ENCODE measurements at regions not wholly inside any gene's neighbourhood (a gene's known extent, or its start where the extent isn't known, plus 50 kb on each side); places are given as distances from the start of the nearest gene placed in this dataset.

DNA sequence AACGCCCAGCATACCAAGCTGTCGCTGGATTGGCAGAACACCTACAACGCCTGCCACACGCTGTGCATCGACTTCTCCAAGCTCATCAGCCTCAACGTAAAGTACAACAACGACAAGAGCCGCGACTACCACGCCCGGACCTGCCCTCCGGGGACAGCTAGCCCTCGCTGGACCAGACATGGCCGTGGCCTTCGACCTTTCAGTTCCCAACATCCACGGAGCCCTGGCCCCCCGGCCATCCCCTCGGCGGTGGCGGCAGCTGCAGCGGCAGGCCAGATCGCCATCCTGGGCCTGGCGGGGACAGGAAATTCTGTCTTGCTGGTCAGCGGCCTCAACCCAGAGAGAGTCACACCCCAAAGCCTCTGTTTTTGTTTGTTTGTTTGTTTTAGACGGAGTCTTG lies 132.6 kb upstream of the FUT8 start:
- no peak for DNase-seq (ENCODE audit: low read depth in 2 of 2)

DNA sequence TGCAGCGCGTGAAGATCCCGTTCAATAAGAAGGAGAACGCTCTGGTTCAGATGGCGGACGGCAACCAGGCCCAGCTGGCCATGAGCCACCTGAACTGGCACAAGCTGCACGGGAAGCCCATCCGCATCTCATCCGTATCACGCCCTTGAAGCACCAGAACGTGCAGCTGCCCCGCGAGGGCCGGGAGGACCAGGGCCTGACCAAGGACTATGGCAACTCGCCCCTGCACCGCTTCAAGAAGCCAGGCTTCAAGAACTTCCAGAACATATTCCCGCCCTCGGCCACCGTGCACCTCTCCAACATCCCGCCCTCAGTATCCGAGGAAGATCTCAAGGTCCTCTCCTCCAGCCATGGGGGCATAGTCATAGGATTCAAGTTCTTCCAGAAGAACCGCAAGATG lies 131.9 kb upstream of the FUT8 start:
- no peak for DNase-seq (ENCODE audit: low read depth in 2 of 2)

DNA sequence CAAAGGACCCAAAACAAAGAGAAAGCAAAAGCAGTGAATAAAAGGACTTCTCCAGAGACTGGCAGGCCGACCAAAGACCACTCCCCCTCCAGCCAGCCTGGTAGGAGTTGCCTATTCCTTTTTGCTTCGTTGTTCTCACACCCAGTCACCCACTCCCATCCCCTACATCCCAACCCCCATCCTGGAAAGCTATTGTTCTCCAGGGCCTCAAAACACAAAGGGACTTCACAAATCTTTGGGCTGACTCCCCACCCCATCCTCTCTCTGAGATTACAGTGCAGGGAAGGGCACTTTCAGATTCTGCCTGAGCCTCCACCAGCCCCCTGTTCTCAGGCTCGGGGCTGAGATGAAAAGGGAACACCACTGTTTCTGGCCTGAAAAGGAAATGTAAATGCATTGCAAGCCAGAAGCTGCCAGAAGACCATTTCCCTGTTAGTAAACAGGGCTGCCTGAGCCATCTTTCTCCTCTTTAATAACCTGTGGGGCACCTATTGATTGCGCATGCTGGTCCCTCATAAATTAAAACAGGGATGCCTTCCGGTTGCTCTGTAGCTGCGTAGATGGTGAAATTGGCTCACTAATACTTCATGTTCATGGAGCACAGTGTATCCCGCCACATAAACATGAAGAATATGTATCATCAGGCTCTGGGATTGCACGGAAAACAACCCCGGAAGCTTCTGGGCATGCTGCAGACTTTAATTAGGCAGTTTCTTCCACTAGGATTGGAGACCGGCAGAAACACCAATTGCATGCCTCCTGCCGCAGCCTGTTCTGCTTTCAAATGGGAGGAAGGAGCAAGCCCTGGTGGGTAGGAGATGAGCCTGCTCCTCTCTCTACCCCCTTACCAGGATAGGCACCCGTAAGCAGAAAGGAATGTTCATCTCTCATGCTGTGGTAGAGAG lies 130.3 kb upstream of the FUT8 start:
- no peak for DNase-seq (ENCODE audit: low read depth in 2 of 2)

DNA sequence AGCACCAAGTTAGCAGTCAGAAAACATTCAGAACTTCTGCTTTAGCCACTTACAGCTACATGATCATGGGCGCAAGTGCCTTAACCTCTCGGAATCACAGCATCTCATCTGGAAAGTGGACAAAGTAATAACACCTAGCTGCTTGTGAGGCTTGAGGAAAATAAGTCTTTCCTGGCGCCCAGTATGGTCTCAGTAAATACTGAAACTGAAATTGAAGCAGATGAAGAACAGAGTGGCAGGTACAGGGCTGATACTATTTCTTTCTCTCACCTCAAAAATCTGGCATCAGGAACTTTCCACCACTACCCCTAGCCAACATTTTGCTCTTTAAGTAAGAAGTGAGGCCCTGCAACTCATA lies 129.7 kb upstream of the FUT8 start:
- DNase-seq (ENCODE audit: low read depth in 2 of 2), result no peak

DNA sequence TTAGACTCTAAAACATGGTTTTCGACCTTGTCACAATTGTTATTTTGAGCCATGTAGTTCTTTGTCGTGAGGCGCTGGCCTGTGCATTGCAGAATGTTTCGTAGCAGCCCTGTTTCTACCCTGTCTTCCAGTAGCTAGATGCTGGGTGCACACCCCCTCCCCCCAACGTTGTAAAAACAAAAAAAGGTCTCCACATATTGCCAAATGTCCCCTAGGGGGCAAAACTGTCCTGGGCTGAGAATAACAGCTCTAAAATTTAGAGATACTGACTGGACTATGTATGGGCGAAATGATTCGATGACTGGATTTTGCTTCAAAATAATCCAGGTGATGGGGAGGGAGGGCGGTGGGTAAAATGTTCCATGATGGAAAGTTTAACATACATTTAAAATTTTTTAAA lies 126.1 kb upstream of the FUT8 start:
- peak in 1 of 2 experiments; percentile 24 for DNase-seq (ENCODE audit: low read depth in 2 of 2)

DNA sequence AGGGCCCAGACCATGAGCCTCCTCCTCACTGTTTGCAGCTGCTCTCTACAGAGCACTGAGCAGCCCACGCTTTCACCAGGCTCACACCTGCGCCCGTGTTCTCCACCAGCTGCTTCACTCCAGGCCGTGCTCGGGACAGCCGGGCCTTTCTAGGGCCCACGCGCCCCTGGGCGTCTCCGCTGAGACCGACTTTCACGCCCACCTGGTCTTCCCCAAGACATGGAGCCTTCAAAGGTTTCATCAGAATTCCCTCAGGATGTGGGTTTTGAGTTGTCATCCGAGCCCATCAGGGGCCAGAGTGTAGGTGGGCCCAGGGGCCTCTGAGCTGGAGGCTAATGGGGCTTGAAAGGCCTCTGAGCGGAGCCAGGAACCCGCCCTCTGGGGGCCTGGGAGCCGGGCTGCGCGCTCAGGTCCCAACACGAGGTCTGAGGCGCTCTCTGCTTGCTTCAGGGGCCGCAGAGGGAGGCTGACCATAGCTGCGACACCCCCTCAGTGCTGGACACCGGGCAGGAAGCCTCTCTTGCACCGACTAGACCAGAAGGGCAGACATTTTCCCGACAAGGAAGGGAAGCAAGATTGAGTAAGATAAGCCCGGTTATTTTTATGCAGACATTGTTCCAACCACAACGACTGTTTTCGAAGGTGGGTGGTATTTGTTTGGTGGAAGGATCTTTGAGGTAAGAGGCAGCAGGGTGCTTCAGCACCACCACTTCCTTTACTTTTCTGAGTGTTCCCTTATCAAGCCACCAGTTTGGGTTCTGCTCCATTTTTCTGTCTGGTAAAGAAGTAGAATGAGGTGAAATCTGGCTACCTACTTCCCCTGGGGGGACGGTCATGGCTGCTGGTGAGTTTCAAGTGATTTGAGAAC lies 125.0 kb upstream of the FUT8 start:
- peak; percentile 33 to 52 for DNase-seq (ENCODE audit: low read depth in 2 of 2)

DNA sequence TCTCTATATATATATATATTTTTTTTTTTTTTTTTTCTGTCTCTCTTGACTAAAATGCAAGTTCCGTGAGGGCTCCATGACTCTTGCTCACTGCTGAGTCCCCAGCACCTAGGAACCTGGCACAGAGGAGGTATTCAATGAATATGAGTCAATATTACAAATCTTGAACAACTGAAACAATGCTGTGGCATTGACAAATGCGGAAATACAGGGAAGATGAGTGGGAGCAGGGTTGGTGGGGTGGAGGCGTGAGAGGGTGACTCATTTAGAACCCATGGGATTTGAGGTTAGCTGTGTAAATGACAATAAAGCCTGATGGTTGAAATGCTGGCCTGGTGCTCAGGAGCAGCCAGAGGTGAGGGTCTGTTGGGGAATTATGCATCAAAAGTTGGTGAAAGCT lies 121.7 kb upstream of the FUT8 start:
- peak; percentile 15 to 52 for DNase-seq (ENCODE audit: low read depth in 2 of 2)

DNA sequence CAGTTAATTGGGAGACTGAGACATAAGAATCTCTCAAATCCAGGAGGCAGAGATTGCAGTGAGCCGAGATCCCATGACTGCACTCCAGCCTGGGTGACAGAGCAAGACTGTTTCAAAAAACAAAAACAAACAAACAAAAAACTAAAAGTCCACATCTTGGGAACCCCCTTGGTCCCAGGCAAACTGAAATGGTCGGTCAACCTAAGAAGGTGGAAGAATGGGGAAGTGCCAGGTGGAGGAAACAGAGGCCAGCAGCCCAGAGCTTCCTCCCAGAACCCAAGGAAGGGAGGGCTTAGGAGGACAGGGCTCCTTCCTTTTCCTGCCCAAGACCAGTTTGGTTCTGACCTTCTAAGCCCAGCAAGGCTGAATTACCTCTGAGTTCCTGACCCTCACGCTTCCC lies 121.0 kb upstream of the FUT8 start:
- no peak for DNase-seq (ENCODE audit: low read depth in 2 of 2)

DNA sequence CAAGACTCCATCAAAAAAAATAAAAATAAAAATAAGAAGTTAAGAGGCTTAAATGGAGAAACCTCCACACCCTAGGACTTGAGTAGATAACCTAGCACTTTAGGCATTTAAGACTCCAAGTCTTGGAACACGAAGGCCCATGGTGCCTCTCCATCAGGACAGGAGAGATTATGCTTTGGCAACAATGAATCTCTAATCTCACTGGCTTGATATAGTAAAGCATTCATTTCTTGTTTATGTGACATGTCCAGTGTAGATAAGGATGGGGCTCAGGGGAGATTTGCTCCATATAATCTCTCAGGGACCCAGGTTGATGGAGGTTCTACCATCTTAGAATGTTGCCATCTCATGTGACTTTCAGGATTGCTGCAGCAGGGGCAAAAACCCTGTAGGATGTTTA lies 117.7 kb upstream of the FUT8 start:
- DNase-seq (ENCODE audit: low read depth in 2 of 2), result no peak

DNA sequence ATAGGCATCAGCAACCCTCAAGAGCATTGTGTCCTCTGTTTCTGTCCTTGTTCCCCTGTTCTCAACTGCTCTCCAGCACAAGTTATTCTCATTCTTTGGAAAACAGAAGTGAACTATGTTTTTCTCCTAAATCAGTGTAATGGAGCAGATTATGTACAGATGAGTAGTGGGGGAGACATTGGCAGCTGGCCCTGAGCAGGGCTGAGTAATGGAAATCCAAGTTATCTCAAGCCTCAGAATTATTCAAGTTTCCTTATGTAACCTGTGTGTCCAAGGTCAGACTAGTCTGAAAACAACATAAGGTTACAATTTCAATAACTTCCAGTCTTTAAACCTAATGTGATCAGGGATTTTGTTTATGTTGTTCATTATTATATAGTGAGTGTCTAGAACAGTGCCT lies 116.1 kb upstream of the FUT8 start:
- no peak for DNase-seq (ENCODE audit: low read depth in 2 of 2)

DNA sequence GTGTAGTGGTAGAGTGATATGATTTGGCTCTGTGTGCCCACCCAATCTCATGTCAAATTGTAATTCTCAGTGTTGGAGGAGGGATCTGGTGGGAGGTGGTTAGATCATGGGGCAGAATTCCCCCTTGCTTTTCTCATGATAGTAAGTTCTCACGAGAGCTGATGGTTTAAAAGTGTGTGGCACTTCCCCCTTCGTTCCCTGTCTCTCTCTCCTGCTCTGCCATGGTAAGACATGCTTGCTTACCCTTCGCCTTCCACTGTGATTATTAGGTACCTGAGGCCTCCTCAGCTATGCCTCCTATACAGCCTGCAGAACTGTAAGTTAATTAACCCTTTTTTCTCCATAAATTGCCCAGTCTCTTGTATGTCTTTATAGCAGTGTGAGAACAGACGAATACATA lies 115.7 kb upstream of the FUT8 start:
- no peak for DNase-seq (ENCODE audit: low read depth in 2 of 2)

DNA sequence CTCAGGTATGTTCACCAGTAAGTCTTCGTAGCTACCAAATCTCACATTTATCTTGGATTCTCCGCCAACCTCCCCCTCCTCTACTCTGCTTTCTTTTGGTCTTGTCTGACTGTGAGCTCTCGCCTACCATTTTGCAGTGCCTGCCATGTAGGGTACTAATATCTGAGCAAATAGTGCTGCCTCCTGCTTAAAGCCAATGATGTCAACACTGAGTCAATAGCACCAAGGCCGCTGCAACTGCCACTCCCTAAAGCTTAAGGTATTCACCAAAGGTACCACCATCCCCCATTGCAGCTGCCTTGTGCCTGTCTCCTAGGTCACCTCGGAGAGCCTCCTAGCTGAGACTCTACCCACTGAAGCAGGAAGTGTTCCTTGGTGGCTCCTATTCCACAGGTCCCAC lies 114.8 kb upstream of the FUT8 start:
- no peak for DNase-seq (ENCODE audit: low read depth in 2 of 2)

DNA sequence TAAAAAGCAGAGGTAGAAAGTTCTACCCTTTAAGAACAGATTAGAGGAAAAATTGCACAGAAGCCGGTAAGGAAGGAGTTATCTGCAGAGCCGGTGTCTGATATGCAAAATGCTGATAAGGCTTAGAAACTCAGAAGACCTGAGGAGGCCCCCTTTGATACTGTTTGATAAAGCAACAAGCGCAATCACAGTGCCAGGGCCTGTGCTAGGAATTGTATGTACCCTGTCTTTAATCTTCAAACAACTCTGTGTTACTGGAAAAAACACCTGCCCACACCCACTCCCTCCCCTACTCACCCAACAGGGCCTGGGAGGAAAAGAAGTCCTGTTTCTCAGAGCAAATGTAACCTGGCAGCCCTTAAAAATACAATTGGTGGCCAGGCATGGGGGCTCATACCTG lies 112.7 kb upstream of the FUT8 start:
- DNase-seq (ENCODE audit: low read depth in 2 of 2), result no peak

DNA sequence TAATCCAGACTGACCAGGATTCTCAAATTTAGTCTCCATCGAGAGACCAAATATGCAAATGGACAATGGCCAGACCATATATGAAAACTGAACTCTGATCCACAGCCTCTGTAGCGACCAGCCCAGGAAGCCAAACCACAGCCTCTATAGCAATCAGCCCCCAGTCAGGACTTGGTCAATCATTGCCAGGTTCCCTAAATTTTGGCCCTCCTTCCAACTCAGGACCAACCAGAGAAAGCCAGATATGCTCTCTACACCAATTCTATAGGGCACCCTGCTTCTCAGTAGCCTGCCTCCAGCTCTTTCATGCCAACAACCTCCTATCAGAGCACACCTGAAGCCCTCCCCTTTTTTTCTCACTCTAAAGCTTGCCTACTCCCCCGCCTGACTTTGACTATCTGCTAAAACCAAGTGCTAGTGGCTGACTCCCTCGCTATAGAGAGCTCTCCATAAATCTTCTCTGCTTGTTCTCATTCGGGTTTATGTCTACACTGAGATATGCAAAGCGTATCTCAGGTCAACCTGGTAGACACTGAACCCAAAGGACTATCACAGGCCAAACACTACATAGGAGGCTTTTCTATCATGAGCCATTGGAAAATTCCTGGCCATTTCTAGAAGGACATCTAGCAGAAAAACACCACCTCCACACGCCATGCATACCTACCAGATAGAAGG lies 110.5 kb upstream of the FUT8 start:
- DNase-seq (ENCODE audit: low read depth in 2 of 2), result no peak

DNA sequence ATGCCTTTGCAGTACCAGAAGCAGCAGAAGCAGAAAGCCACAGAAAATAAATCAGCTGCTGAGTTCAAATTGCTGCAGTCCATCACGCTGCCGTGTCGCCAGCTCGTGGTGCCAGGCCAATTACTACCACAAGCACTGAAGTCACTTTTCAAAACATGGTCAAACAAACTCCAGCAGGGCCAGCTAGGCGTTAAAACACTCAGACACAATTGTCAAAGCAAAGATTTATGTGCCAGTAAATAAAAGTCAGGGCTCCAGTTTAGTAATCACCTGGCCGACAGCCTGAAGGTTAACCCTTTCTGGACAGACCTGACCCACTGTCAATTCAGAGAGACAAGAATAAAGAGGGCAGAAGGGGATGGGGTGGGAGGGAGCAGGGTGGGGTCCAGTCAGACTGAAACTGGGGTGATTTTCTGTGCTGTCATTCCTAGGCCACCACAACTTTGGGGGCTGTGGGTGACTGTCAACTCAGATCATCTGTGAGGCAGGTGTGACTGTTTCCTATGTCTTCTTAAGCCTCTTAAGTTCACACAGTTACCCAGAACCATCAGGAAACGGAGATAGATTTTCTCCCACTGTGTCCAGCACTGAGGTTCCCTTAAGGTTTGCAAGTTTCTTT lies 109.8 kb upstream of the FUT8 start:
- peak in 1 of 2 experiments; percentile 43 for DNase-seq (ENCODE audit: low read depth in 2 of 2)

DNA sequence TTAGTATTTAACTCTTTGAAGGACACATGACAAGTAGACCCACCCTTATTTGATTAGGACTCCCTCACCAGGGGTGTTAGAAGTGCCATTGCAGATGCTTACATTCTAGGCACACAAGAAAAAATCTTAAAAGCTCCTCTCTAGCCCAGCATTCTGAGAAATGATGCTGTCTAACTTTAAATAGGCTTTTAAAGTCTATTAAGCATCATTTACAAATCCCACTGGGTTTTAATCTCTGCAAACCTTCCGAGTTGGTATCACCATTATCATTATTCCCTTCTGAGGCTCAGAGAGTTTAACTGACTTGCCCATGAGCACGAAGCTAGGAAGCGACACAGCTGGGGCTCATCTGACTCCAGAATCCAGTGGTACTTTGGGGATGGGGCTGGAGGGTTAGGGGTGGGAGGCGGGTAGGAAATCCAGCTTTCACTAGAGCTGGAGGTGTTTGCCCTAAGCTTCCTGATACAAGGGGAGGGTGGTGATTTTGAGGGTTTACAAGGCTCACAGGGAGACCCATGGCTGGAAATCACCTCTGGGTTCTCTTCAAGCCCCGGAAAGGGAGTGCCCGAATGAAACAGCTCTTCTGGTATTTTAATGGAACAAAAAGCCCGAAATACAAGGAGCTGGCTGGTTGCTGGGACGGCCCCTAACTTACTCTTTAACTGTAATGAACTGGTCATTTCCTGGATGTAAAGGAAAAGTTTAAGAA lies 109.2 kb upstream of the FUT8 start:
- peak in 1 of 2 experiments; percentile 20 for DNase-seq (ENCODE audit: low read depth in 2 of 2)

DNA sequence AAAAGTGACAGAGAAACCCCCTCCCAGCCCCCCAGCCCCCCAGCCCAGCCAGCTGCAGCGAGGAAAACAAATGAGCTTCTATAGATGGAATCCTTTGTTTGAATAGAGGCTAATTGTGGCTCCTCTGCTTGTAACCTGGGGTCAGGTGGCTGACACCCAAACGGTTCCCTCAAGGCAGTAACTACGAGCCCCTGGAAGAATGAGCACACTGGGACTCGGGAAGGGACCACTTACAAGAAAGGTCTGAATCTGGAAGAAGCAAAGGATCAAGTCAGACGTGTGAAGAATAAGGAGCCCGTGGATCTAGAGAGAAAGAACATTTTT lies 108.7 kb upstream of the FUT8 start:
- no peak for DNase-seq (ENCODE audit: low read depth in 2 of 2)

DNA sequence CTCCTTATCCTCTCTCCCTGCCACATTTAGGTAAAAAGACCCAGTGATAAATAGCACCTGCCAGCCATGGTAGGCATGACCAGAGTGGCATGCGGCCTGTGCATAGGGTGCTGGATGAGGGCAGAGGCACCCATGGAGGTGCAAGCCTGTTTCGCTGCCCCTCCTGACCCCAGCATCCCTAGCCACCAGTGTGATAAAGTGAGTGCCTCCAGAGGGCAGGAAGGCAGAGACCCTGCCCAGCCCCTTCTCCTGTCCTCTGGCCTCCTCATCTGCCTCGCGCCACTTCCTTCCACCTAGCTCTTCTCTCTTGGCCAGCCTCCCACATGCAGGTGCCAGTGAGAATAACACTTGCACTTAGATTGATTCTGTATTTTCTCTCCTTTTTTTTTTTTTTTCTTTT lies 108.3 kb upstream of the FUT8 start:
- no peak for DNase-seq (ENCODE audit: low read depth in 2 of 2)

DNA sequence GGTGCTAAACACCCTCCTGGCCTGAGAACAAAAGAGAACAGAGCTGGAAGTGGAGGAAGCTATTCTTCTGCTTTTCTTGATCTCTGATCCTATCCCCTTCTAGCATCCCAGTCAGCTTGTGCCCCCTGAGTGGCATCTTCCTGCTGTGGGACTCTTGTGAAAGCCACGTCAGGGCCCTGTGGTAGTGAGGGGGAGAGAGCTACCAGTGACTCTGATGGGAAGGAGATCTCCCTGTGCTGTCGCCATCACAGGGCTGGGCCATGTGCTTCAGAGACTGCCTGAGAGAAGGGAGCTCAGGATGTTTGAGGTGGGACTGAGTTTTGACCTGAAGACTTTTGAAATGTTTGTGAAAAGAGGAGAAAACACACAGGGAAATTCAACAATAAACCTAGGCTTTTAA lies 107.6 kb upstream of the FUT8 start:
- DNase-seq (ENCODE audit: low read depth in 2 of 2), result no peak

DNA sequence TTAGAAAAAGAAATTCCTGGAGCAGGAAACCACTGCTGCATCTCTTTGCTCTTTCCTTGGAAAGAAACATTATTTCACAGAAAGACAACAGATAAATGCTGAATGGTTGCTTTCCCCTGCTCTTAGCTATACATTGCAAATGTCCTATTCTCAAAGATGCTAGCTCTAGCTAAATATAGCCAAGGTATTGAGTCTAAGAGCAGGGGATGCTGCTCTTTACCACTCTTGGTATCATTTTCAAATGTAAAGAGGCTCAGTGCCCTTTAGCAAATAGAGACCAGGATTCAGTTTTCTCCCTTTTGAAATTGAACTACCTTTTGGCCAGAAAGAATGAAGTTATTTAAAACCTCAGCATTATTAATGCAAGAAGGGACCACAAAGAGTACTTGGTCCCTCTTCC lies 104.0 kb upstream of the FUT8 start:
- DNase-seq (ENCODE audit: low read depth in 2 of 2), result no peak

DNA sequence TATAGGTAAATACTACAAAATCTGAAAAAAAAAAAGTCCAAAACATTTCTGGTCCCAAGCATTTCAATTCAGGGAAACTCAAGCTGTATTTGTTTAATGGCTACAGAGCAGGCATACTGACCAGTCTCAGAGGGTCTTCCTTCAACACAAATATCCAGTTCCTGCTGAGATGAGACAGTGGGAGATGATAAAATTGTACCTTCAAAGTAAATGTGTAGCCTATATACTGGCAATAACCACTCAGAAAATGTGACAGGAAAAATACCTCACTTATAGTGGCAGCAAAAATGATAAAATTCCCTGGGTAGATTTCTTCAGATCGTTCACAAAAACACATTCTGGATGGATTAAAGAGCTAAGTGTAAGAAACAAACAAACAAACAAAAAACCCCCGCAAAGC lies 102.0 kb upstream of the FUT8 start:
- DNase-seq (ENCODE audit: low read depth in 2 of 2), result no peak

DNA sequence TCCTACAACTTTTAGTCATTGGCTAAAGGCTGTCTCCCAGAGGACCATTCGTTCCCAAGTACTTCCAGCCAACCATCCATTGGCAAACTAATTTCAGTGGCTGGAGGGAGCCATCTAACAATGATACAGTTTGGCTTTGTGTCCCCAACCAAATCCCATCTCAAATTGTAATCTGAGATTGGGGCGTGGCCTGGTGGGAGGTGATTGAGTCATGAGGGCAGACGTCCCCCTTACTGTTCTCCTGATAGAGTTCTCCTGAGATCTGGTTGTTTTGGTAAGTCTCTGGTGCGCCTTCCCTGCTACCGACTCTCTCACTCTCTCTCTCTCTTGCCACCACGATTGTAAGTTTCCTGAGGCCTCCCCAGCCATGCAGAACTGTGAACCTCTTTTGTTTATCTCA lies 99.7 kb upstream of the FUT8 start:
- no peak for DNase-seq (ENCODE audit: low read depth in 2 of 2)
